ENCODE measurements at regions not wholly inside any gene's neighbourhood (a gene's known extent, or its start where the extent isn't known, plus 50 kb on each side); places are given as distances from the start of the nearest gene placed in this dataset.

GRCh38 chr2:41942278-41942677 is 105.5 kb upstream of the PKDCC start:
- TF ChIP-seq EZH2phosphoT487 (IDR thresholded peaks at IDR 0.05; ENCODE audit: low read depth) (no peak), CTCF (IDR thresholded peaks at IDR 0.05; ENCODE audit: low read depth, low read length) (no peak)
